MCF 10A (cell line): ENCODE measurements at regions not wholly inside any gene's neighbourhood (a gene's known extent, or its start where the extent isn't known, plus 50 kb on each side); places are given as distances from the start of the nearest gene placed in this dataset.
A peak's percentile ranks its signal among the peaks of the same experiment; 100 is the strongest.

Experiments
- BruUV-seq: library from RNA; stranded (reverse); fragments of 400-500 nt; replicated peaks from 2 replicates; lab custom pipeline; 2021; lab: Mats Ljungman, UMichigan
- CTCF ChIA-PET: fragments of 300-600 bp; sonication (Branson Sonifier 250); formaldehyde crosslinking; extraction: SDS; loops from one replicate; lab custom pipeline; 2021; ENCODE audit warnings: antibody characterized with exemption, inconsistent platforms; lab: Yijun Ruan, JAX
- POLR2A ChIA-PET: fragments of 300-600, 350-650 bp; sonication (Branson Sonifier 250); formaldehyde crosslinking; extraction: SDS; loops from one replicate; lab custom pipeline; 2020; ENCODE audit warnings: antibody characterized with exemption, inconsistent platforms; lab: Yijun Ruan, JAX
- DNase-seq: peaks from one replicate; pipeline ENCODE4 v3.0.0-alpha.2; 2018; ENCODE audit not compliant: unreplicated experiment
- H3K27ac Mint-ChIP-seq: one replicate; pipeline ENCODE4 v1.8.0; 2022; ENCODE audit warnings: mild to moderate bottlenecking, low read depth, mixed read lengths; ENCODE audit not compliant: unreplicated experiment
- H3K27me3 Mint-ChIP-seq: one replicate; pipeline ENCODE4 v1.8.0; 2022; ENCODE audit warnings: mixed read lengths; ENCODE audit not compliant: insufficient read depth, unreplicated experiment
- H3K36me3 Mint-ChIP-seq: one replicate; pipeline ENCODE4 v1.8.0; 2022; ENCODE audit warnings: mild to moderate bottlenecking, moderate library complexity, mixed read lengths; ENCODE audit not compliant: insufficient read depth, unreplicated experiment
- H3K4me1 Mint-ChIP-seq: one replicate; pipeline ENCODE4 v1.8.0; 2022; ENCODE audit warnings: mixed read lengths; ENCODE audit not compliant: insufficient read depth, unreplicated experiment
- H3K4me3 Mint-ChIP-seq: one replicate; pipeline ENCODE4 v1.8.0; 2022; ENCODE audit warnings: mild to moderate bottlenecking, moderate library complexity, mixed read lengths; ENCODE audit not compliant: unreplicated experiment
- H3K9me3 Mint-ChIP-seq: one replicate; pipeline ENCODE4 v1.8.0; 2022; ENCODE audit warnings: mixed read lengths; ENCODE audit not compliant: unreplicated experiment
- intact Hi-C: fragments of 100-400 bp; cut with micrococcal nuclease; formaldehyde crosslinking; loops from 2 replicates; pipeline ENCODE4 v1.14.1; 2022
- TF ChIP-seq, protein P1 (sequence below): fragments of 200-600 bp; IDR thresholded peaks from one replicate; pipeline ENCODE4 v1.8.0; 2022; ENCODE audit warnings: antibody characterized with exemption, mild to moderate bottlenecking; ENCODE audit not compliant: unreplicated experiment

- POLR2A ChIA-PET, result no interaction called here
- H3K9me3 Mint-ChIP-seq, result no peaks in the 10 kb centered on the region
- CTCF ChIA-PET, result interaction anchor here (0.7 kb wide), 1 partner anchor 10 kb away, joined by 3 read pairs; no protein-coding TSS in a partner anchor
- DNase-seq, result no peak
- no peaks in the 10 kb centered on the region for H3K36me3 Mint-ChIP-seq
- H3K27ac Mint-ChIP-seq, result no peak overlapping the region
- TF ChIP-seq, protein P1, sequence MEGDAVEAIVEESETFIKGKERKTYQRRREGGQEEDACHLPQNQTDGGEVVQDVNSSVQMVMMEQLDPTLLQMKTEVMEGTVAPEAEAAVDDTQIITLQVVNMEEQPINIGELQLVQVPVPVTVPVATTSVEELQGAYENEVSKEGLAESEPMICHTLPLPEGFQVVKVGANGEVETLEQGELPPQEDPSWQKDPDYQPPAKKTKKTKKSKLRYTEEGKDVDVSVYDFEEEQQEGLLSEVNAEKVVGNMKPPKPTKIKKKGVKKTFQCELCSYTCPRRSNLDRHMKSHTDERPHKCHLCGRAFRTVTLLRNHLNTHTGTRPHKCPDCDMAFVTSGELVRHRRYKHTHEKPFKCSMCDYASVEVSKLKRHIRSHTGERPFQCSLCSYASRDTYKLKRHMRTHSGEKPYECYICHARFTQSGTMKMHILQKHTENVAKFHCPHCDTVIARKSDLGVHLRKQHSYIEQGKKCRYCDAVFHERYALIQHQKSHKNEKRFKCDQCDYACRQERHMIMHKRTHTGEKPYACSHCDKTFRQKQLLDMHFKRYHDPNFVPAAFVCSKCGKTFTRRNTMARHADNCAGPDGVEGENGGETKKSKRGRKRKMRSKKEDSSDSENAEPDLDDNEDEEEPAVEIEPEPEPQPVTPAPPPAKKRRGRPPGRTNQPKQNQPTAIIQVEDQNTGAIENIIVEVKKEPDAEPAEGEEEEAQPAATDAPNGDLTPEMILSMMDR, result no peak
- no peaks in the 10 kb centered on the region for H3K27me3 Mint-ChIP-seq
- BruUV-seq, result no TSS peak
- H3K4me3 Mint-ChIP-seq, result no peak overlapping the region
- intact Hi-C loops, result no loop called here
- peaks cover 18% of the 10 kb centered on the region for H3K4me1 Mint-ChIP-seq
These were observed 222.5 kb downstream of the ZNF608 start for GRCh38 chr5:124523897-124524296.

- no peaks in the 10 kb centered on the region for H3K36me3 Mint-ChIP-seq
- no peak for DNase-seq
- no peak overlapping the region for H3K4me3 Mint-ChIP-seq
- CTCF ChIA-PET, result interaction anchor here (0.6 kb wide), 1 partner anchor 18 kb away, joined by 3 read pairs; no protein-coding TSS in a partner anchor
- intact Hi-C loops, result no loop called here
- no peaks in the 10 kb centered on the region for H3K9me3 Mint-ChIP-seq
- peaks cover 17% of the 10 kb centered on the region for H3K4me1 Mint-ChIP-seq
- BruUV-seq, result no TSS peak
- no peak overlapping the region for H3K27ac Mint-ChIP-seq
- H3K27me3 Mint-ChIP-seq, result no peaks in the 10 kb centered on the region
- TF ChIP-seq, protein P1, result no peak
- POLR2A ChIA-PET, result no interaction called here
These were observed 223.4 kb downstream of the ZNF608 start for GRCh38 chr5:124522992-124523391.

DNA sequence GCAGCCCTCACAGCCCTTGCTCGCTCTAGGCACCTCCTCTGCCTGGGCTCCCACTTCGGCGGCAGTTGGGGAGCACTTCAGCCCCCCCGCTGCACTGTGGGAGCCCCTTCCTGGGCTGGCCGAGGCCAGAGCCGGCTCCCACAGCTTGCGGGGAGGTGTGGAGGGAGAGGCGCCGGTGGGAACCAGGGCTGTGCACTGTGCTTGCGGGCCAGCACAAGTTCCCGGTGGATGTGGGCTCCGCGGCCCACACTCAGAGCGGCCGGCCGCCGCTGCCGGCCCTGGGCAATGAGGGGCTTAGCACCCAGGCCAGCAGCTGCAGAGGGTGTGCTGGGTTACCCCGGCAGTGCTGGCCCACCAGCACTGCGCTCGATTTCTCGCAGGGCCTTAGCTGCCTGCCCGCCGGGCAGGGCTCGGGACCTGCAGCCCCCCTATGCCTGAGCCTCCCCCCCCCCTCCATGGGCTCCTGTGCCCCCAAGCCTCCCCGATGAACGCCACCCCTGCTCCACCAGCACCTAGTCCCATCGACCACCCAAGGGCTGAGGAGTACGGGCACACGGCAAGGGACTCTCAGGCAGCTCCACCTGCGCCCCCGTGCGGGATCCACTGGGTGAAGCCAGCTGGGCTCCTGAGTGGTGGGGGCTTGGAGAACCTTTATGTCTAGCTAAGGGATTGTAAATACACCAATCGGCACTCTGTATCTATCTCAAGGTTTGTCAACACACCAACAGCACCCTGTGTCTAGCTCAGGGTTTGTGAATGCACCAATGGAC is 224.8 kb downstream of the ZNF608 start:
- no peak for DNase-seq
- Mint-ChIP-seq H3K27ac (no peak overlapping the region), H3K27me3 (no peaks in the 10 kb centered on the region), H3K36me3 (no peaks in the 10 kb centered on the region), H3K9me3 (no peaks in the 10 kb centered on the region), H3K4me3 (no peak overlapping the region), H3K4me1 (peaks cover 9% of the 10 kb centered on the region)
- TF ChIP-seq, protein P1, result no peak
- BruUV-seq, result no TSS peak
- intact Hi-C loops, result no loop called here
- CTCF ChIA-PET, result no interaction called here
- POLR2A ChIA-PET, result no interaction called here

GRCh38 chr5:124519396-124519795 is 227.0 kb downstream of the ZNF608 start:
- DNase-seq, result peak; percentile 70

More at GRCh38 chr5:124519396-124519795, 227.0 kb downstream of the ZNF608 start:
- no peaks in the 10 kb centered on the region for H3K36me3 Mint-ChIP-seq
- no peaks in the 10 kb centered on the region for H3K27me3 Mint-ChIP-seq
- intact Hi-C loops, result no loop called here
- H3K9me3 Mint-ChIP-seq, result no peaks in the 10 kb centered on the region
- ChIA-PET CTCF (no interaction called here), POLR2A (interaction anchor here (0.7 to 1.7 kb wide), 2 partner anchors 8 to 260 kb away, joined by 3 to 4 read pairs; no protein-coding TSS in a partner anchor)
- no TSS peak for BruUV-seq
- H3K4me3 Mint-ChIP-seq, result no peak overlapping the region
- H3K27ac Mint-ChIP-seq, result peak overlapping the region; percentile 14
- TF ChIP-seq, protein P1, result no peak
- peaks cover 9% of the 10 kb centered on the region for H3K4me1 Mint-ChIP-seq
